ENCODE measurements at regions not wholly inside any gene's neighbourhood (a gene's known extent, or its start where the extent isn't known, plus 50 kb on each side); places are given as distances from the start of the nearest gene placed in this dataset.

- no peak for TF ChIP-seq POLR2AphosphoS5 (IDR thresholded peaks at IDR 0.05; ENCODE audit: insufficient read depth in 1 of 2, low read depth in 1 of 2)
- no peak for TF ChIP-seq POLR2A (IDR thresholded peaks at IDR 0.05)
These were observed 282.1 kb downstream of the HS3ST3B1 start for GRCh38 chr17:14582996-14583395.
